BE2C (cell line): ENCODE measurements at regions not wholly inside any gene's neighbourhood (a gene's known extent, or its start where the extent isn't known, plus 50 kb on each side); places are given as distances from the start of the nearest gene placed in this dataset.

Experiments used
- DNase-seq: peaks from one replicate; pipeline ENCODE4 v3.0.0-alpha.2; 2020
- H3K27me3 ChIP-seq: fragments of 250-450 bp; sonication (Bioruptor Pico); 2 replicates; pipeline ENCODE4 v1.5.1; 2020; ENCODE audit warnings: mild to moderate bottlenecking
- H3K36me3 ChIP-seq: fragments of 250-450 bp; sonication (Bioruptor Pico); 2 replicates; pipeline ENCODE4 v1.5.1; 2020; ENCODE audit warnings: mild to moderate bottlenecking
- H3K4me1 ChIP-seq: fragments of 250-450 bp; sonication (Bioruptor Pico); 2 replicates; pipeline ENCODE4 v1.5.1; 2020
- H3K4me3 ChIP-seq: 2 replicates; pipeline ENCODE4 v1.5.1; 2011; ENCODE audit warnings: low read depth, low read length
- H3K9me3 ChIP-seq: fragments of 250-450 bp; sonication (Bioruptor Pico); 2 replicates; pipeline ENCODE4 v1.5.1; 2020
- TF ChIP-seq, protein P1 (sequence below): IDR thresholded peaks from 2 replicates; pipeline ENCODE4 v1.5.1; 2012; ENCODE audit warnings: mild to moderate bottlenecking, low read depth, low read length

DNA sequence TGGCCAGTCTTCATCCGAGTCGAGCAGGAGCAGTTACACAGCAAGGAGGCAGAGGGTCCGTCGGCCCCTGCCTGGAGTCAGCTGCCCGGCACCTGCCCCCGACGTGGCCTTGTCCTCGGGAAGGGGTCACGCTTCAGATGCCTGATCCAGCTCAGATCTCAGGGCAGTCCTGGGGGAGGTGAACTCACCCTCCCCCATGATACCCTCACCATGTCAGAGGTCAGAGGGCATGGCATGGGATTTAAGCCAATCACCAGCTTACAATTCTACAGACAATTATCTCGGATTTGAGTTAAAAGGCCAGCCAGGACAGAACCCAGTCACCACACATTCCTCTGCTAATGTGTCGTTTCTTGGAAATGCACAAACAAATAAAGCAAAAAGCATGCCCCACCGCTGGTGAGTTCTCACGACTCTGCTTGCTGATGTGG, 211.3 kb downstream of the FOXL1 start:
- no peaks in the 10 kb centered on the region for H3K36me3 ChIP-seq

DNA sequence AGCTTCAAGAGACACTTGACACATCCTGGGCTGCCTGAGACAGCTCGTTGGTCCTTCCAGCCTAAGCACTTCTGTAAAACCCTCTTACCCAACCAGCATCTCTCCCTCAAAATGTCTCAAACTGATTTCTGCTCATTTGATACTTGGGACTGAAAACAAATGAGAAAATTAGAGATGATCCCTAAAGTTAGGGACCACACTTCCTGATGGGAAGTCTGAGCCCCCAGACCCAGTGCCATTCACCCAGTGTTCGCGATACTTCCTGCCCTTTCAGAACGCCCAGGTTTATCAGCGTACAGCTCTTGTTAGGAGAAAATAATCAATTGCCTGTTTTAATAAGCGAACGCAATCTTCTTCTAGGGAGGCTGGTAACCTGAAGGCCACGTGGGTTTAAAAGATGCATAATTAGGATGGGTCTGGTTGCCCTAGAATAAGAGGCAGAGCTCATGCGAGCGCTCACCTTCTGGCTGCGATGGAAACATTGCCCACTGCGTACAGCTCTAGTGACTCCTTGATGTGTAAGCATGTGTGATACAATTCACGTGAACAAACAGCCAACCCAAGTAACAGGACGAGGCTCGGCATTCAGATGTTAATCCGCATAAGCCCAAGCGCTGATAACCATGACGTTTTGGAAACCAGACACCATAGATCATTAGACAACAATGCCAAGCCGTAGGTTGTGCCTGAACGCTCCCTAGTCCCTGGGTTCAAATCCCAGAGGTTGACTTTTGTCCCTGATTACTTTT, 213.1 kb downstream of the FOXL1 start:
- no peak for DNase-seq
- Histone ChIP-seq H3K36me3 (no peaks in the 10 kb centered on the region), H3K9me3 (no peaks in the 10 kb centered on the region), H3K4me1 (no peaks in the 10 kb centered on the region), H3K27me3 (peaks cover 5% of the 10 kb centered on the region; the same call in 1 of the 2 replicates), H3K4me3 (no peak overlapping the region)
- TF ChIP-seq, protein P1, sequence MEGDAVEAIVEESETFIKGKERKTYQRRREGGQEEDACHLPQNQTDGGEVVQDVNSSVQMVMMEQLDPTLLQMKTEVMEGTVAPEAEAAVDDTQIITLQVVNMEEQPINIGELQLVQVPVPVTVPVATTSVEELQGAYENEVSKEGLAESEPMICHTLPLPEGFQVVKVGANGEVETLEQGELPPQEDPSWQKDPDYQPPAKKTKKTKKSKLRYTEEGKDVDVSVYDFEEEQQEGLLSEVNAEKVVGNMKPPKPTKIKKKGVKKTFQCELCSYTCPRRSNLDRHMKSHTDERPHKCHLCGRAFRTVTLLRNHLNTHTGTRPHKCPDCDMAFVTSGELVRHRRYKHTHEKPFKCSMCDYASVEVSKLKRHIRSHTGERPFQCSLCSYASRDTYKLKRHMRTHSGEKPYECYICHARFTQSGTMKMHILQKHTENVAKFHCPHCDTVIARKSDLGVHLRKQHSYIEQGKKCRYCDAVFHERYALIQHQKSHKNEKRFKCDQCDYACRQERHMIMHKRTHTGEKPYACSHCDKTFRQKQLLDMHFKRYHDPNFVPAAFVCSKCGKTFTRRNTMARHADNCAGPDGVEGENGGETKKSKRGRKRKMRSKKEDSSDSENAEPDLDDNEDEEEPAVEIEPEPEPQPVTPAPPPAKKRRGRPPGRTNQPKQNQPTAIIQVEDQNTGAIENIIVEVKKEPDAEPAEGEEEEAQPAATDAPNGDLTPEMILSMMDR = no peak

More for the DNA sequence above, 211.3 kb downstream of the FOXL1 start:
- TF ChIP-seq, protein P1 = no peak
- DNase-seq = no peak
- Histone ChIP-seq H3K9me3 (no peaks in the 10 kb centered on the region), H3K4me3 (no peak overlapping the region), H3K27me3 (peaks cover 7% of the 10 kb centered on the region; the same call in 1 of the 2 replicates), H3K4me1 (no peaks in the 10 kb centered on the region)

DNA sequence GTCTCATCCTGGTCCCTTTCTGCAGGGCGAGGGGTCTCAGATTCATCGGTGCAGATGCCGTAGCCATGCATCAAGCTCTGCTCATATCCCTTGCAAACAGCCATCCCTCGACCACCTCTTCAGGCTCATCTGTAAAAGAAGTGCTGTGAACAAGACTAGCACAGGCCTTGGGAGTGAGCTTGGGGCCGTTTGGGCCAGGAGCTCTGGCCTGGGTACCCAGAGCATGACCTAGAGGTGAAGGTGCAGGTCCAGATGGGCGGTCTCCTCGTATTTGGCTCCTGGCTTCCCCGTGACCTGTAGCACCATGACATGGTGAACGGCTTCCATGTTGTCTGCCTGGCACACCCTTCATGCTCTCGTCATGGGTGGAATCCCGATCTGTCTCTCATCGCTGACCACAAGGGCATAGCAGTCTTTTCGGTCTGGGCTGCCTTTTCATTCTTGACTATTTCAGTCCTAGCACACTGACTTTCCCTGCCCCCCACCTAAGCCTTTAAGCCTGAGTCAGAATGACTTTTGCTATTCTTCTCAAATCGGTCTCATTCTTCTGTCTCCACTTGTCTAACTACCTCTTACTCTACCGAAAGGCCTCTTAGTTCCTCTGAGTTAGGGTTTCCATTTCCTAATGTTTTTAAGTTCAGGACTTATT, 216.0 kb downstream of the FOXL1 start:
- TF ChIP-seq, protein P1 = no peak
- Histone ChIP-seq H3K27me3 (peaks cover 4% of the 10 kb centered on the region; the same call in 1 of the 2 replicates), H3K4me3 (no peak overlapping the region), H3K36me3 (no peaks in the 10 kb centered on the region), H3K4me1 (no peaks in the 10 kb centered on the region), H3K9me3 (no peaks in the 10 kb centered on the region)
- no peak for DNase-seq

DNA sequence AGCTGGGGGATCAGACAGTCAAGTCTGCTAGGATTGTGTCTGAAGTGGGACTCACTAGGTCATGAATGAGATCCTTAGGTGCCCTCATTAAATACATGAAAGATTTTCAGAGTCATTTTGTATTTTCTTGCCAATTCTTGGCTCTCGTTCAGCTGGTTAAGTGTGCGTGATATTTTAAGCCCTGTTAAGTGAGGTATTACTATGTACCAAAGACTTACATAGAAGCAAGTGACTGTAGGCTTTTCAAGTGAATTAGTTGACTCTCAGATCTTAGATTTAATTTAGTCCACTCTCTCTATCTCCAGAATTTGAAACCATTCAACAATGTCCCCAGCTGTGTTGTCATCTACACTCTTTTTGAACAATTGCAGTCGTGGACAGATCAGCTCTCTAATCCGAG, 219.4 kb downstream of the FOXL1 start:
- no peak overlapping the region for H3K4me3 ChIP-seq
- no peak for DNase-seq
- peaks cover 4% of the 10 kb centered on the region; the same call in 1 of the 2 replicates for H3K27me3 ChIP-seq
- no peaks in the 10 kb centered on the region for H3K4me1 ChIP-seq
- no peaks in the 10 kb centered on the region for H3K36me3 ChIP-seq
- TF ChIP-seq, protein P1 = no peak
- no peaks in the 10 kb centered on the region for H3K9me3 ChIP-seq

DNA sequence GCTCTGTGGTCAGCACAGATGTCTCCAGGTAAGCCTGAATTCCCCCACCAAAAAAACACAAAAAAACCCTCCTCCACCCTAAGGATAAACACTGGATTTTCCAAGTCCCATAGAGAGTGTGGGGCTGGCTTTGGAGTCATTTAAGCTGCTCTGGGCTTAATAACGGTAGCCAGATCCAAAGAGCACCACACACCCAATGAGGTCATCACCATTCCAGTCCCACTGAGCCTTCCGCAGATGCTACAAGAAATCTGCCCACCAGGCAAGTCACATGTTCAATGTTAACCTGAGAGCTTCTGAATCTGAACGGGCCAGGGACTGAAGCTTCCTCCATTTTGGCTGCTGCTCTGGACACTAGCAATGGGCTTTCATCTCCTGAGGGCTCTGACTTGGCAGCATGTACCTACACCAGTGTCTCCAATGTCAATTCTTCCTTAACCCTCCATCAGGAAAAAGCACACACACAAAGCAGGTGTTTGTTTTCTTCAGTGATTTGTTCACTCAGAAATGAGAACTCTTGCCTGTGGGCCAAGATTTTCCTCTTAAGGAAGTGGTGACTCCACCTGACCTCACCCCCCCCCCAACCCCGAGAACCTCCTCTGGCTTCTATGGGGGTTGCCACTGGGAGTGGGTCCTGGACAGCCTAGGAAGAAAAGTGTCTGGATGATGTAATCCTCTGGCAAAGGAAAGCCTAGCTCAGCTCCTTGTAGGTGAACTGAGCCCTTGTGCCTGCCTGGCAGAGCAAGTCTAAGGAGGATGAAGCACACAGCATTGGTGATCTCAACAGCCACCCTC, 220.1 kb downstream of the FOXL1 start:
- TF ChIP-seq, protein P1 = no peak
- Histone ChIP-seq H3K9me3 (no peaks in the 10 kb centered on the region), H3K4me1 (no peaks in the 10 kb centered on the region), H3K4me3 (no peak overlapping the region), H3K36me3 (no peaks in the 10 kb centered on the region), H3K27me3 (peaks cover 1% of the 10 kb centered on the region; the same call in 1 of the 2 replicates)
- no peak for DNase-seq
